ENCODE measurements at regions not wholly inside any gene's neighbourhood (a gene's known extent, or its start where the extent isn't known, plus 50 kb on each side); places are given as distances from the start of the nearest gene placed in this dataset.

DNA sequence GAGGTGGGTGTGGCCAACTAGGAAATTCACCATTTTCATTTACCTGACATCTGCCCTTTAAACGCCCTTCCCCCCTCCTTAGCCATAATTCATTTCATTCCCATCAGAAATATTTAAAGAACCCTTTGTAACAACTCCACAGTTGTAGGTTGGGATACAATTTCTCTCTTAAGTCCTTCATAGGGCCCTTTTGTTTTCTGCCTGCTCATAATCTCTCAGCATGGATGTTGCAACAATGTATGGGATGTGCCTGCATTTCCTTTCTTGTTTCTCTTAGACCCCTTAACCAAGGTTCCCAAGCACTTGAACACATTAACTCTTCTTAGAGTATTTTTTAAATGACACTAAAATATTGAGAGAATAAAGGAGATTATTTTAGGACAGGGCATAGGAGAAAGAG lies 51.7 kb upstream of the MYO10 start:
- TF ChIP-seq, protein P1, sequence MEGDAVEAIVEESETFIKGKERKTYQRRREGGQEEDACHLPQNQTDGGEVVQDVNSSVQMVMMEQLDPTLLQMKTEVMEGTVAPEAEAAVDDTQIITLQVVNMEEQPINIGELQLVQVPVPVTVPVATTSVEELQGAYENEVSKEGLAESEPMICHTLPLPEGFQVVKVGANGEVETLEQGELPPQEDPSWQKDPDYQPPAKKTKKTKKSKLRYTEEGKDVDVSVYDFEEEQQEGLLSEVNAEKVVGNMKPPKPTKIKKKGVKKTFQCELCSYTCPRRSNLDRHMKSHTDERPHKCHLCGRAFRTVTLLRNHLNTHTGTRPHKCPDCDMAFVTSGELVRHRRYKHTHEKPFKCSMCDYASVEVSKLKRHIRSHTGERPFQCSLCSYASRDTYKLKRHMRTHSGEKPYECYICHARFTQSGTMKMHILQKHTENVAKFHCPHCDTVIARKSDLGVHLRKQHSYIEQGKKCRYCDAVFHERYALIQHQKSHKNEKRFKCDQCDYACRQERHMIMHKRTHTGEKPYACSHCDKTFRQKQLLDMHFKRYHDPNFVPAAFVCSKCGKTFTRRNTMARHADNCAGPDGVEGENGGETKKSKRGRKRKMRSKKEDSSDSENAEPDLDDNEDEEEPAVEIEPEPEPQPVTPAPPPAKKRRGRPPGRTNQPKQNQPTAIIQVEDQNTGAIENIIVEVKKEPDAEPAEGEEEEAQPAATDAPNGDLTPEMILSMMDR (conservative IDR thresholded peaks at IDR 0.05; ENCODE audit: low read depth in 2 of 2): no peak
- TF ChIP-seq POLR2AphosphoS5 (IDR thresholded peaks at IDR 0.05; ENCODE audit: low read depth) (no peak), EZH2phosphoT487 (IDR thresholded peaks at IDR 0.05; ENCODE audit: unreplicated experiment) (no peak), EZH2 (IDR thresholded peaks at IDR 0.05; ENCODE audit: low read depth, unreplicated experiment) (no peak), NANOG (IDR thresholded peaks at IDR 0.05; ENCODE audit: borderline replicate concordance) (no peak), CREB1 (CRISPR knock-in tag; IDR thresholded peaks at IDR 0.05; ENCODE audit: low read depth) (no peak)
- TF ChIP-seq, protein P2, sequence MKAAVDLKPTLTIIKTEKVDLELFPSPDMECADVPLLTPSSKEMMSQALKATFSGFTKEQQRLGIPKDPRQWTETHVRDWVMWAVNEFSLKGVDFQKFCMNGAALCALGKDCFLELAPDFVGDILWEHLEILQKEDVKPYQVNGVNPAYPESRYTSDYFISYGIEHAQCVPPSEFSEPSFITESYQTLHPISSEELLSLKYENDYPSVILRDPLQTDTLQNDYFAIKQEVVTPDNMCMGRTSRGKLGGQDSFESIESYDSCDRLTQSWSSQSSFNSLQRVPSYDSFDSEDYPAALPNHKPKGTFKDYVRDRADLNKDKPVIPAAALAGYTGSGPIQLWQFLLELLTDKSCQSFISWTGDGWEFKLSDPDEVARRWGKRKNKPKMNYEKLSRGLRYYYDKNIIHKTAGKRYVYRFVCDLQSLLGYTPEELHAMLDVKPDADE (IDR thresholded peaks at IDR 0.05): no peak
- TF ChIP-seq, protein P3, sequence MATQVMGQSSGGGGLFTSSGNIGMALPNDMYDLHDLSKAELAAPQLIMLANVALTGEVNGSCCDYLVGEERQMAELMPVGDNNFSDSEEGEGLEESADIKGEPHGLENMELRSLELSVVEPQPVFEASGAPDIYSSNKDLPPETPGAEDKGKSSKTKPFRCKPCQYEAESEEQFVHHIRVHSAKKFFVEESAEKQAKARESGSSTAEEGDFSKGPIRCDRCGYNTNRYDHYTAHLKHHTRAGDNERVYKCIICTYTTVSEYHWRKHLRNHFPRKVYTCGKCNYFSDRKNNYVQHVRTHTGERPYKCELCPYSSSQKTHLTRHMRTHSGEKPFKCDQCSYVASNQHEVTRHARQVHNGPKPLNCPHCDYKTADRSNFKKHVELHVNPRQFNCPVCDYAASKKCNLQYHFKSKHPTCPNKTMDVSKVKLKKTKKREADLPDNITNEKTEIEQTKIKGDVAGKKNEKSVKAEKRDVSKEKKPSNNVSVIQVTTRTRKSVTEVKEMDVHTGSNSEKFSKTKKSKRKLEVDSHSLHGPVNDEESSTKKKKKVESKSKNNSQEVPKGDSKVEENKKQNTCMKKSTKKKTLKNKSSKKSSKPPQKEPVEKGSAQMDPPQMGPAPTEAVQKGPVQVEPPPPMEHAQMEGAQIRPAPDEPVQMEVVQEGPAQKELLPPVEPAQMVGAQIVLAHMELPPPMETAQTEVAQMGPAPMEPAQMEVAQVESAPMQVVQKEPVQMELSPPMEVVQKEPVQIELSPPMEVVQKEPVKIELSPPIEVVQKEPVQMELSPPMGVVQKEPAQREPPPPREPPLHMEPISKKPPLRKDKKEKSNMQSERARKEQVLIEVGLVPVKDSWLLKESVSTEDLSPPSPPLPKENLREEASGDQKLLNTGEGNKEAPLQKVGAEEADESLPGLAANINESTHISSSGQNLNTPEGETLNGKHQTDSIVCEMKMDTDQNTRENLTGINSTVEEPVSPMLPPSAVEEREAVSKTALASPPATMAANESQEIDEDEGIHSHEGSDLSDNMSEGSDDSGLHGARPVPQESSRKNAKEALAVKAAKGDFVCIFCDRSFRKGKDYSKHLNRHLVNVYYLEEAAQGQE (IDR thresholded peaks at IDR 0.05; ENCODE audit: unreplicated experiment): no peak
